PC-9 (cell line): ENCODE measurements at regions not wholly inside any gene's neighbourhood (a gene's known extent, or its start where the extent isn't known, plus 50 kb on each side); places are given as distances from the start of the nearest gene placed in this dataset.

Experiments used
- BruUV-seq: library from RNA; stranded (reverse); fragments of 400-500 nt; replicated peaks from 2 replicates; lab custom pipeline; 2021; lab: Mats Ljungman, UMichigan
- CTCF ChIA-PET: fragments of 300-600 bp; sonication (Branson Sonifier 250); formaldehyde crosslinking; loops from one replicate; lab custom pipeline; 2022; ENCODE audit warnings: antibody characterized with exemption; lab: Charles Lee
- POLR2A ChIA-PET: fragments of 300-600 bp; sonication (Branson Sonifier 250); formaldehyde crosslinking; loops from one replicate; lab custom pipeline; 2022; ENCODE audit warnings: antibody characterized with exemption; ENCODE audit not compliant: unreplicated experiment; lab: Charles Lee
- DNase-seq, 2 experiments: peaks; one replicate each; pipeline versions ENCODE4 v3.0.0 to v3.0.0-alpha.2; 2015 to 2022; ENCODE audit warnings: mixed read lengths in 1 of 2
- H2AFZ ChIP-seq: fragments of 200-600 bp; sonication (generic); 2 replicates; pipeline ENCODE4 v1.8.1; 2017; ENCODE audit warnings: antibody characterized with exemption
- H3F3A ChIP-seq: fragments of 200-600 bp; sonication (generic); 2 replicates; pipeline ENCODE4 v1.8.1; 2017; ENCODE audit warnings: antibody characterized with exemption, mild to moderate bottlenecking, low read depth; ENCODE audit not compliant: insufficient read depth
- H3K27ac ChIP-seq: fragments of 200-600 bp; sonication (generic); 2 replicates; pipeline ENCODE4 v1.6.1; 2016; ENCODE audit warnings: mixed run types
- H3K27me3 ChIP-seq: fragments of 200-600 bp; sonication (generic); 2 replicates; pipeline ENCODE4 v1.6.1; 2016; ENCODE audit warnings: low read depth, mixed run types; ENCODE audit not compliant: insufficient read depth
- H3K36me3 ChIP-seq: fragments of 200-600 bp; sonication (generic); 2 replicates; pipeline ENCODE4 v1.6.1; 2016; ENCODE audit warnings: low read depth, mixed run types
- H3K4me1 ChIP-seq: fragments of 200-600 bp; sonication (generic); replicated peaks from 2 replicates; pipeline ENCODE4 v1.6.1; 2016; ENCODE audit warnings: mixed run types; ENCODE audit not compliant: insufficient read depth
- H3K4me2 ChIP-seq: fragments of 200-600 bp; sonication (generic); 2 replicates; pipeline ENCODE4 v1.6.1; 2017; ENCODE audit warnings: mixed run types
- H3K4me3 ChIP-seq: fragments of 200-600 bp; sonication (generic); 2 replicates; pipeline ENCODE4 v1.6.1; 2016; ENCODE audit warnings: mixed run types
- H3K79me2 ChIP-seq: fragments of 200-600 bp; sonication (generic); 2 replicates; pipeline ENCODE4 v1.6.1; 2017; ENCODE audit warnings: low read depth, mixed run types
- H3K9me2 ChIP-seq: fragments of 200-600 bp; sonication (generic); 2 replicates; pipeline ENCODE4 v1.8.1; 2017; ENCODE audit warnings: mild to moderate bottlenecking; ENCODE audit not compliant: insufficient read depth
- H3K9me3 ChIP-seq: fragments of 200-600 bp; sonication (generic); 2 replicates; pipeline ENCODE4 v1.8.1; 2016; ENCODE audit warnings: low read depth; ENCODE audit not compliant: insufficient read depth
- H4K20me1 ChIP-seq: fragments of 200-600 bp; sonication (generic); 2 replicates; pipeline ENCODE4 v1.8.1; 2017; ENCODE audit not compliant: insufficient read depth
- EZH2 ChIP-seq: fragments of 200-600 bp; sonication (generic); IDR thresholded peaks from 2 replicates; pipeline ENCODE4 v1.8.0; 2017; ENCODE audit warnings: antibody characterized with exemption, low read depth
- intact Hi-C: fragments of 100-400 bp; cut with micrococcal nuclease; formaldehyde crosslinking; loops from one replicate; pipeline ENCODE4 v1.10.0; 2022; ENCODE audit not compliant: unreplicated experiment
- TF ChIP-seq, protein P1 (sequence below): fragments of 200-600 bp; sonication (generic); conservative IDR thresholded peaks from 2 replicates; pipeline ENCODE4 v1.6.1; 2017; ENCODE audit warnings: mixed run types, antibody characterized with exemption, mild to moderate bottlenecking, moderate library complexity

DNA sequence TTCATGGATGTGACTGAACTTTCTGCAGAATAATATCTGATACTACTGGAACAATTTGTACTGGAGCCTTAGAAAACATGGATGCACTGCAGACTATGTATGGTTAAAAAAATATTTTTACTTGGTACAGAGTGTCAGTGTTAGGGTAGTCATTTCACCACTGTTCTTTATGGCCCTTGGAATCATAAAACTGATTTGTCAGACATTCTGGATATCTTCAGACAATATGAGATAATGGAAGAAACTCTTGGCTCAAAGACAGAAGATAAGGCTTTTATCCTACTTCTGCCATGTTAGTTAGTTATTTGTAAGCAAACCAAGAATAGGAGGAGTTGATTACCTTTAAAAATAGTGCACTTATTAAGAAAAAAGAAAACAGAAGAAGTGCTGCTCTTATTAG, 209.4 kb downstream of the LRIG3 start:
- Histone ChIP-seq H3K4me1 (no peaks in the 10 kb centered on the region), H3K79me2 (no peaks in the 10 kb centered on the region), H4K20me1 (no peaks in the 10 kb centered on the region), H3K9me2 (no peaks in the 10 kb centered on the region), H3K27ac (no peak overlapping the region), H3K36me3 (no peaks in the 10 kb centered on the region), H3K4me2 (no peak overlapping the region), H2AFZ (no peak overlapping the region), H3K4me3 (no peak overlapping the region), H3K9me3 (no peaks in the 10 kb centered on the region), H3K27me3 (no peaks in the 10 kb centered on the region), H3F3A (no peaks in the 10 kb centered on the region)
- ChIA-PET CTCF (no interaction called here), POLR2A (no interaction called here)
- TF ChIP-seq, protein P1, sequence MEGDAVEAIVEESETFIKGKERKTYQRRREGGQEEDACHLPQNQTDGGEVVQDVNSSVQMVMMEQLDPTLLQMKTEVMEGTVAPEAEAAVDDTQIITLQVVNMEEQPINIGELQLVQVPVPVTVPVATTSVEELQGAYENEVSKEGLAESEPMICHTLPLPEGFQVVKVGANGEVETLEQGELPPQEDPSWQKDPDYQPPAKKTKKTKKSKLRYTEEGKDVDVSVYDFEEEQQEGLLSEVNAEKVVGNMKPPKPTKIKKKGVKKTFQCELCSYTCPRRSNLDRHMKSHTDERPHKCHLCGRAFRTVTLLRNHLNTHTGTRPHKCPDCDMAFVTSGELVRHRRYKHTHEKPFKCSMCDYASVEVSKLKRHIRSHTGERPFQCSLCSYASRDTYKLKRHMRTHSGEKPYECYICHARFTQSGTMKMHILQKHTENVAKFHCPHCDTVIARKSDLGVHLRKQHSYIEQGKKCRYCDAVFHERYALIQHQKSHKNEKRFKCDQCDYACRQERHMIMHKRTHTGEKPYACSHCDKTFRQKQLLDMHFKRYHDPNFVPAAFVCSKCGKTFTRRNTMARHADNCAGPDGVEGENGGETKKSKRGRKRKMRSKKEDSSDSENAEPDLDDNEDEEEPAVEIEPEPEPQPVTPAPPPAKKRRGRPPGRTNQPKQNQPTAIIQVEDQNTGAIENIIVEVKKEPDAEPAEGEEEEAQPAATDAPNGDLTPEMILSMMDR: no peak
- no peak for TF ChIP-seq EZH2
- BruUV-seq: no TSS peak
- no peak for DNase-seq
- intact Hi-C loops: no loop called here

DNA sequence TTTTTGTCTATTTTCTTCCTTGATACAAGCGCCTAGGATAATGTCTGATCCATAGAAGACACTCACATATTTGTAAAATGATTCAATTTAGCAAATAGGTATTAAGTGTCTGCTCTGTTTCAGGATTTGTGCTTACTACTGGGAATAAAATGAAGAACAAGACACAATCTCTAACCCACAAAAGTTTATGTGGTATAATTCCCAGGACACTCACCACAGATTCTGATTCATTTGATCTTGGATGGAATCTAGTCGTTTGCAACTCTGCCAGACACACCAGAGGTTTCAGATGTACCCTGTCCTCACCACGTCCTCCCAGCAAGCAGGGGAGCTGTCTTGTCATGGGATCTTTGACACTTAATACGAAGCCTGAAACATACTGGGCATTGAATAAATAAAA, 208.3 kb downstream of the LRIG3 start:
- Histone ChIP-seq H3F3A (no peaks in the 10 kb centered on the region), H3K4me3 (no peak overlapping the region), H3K4me2 (no peak overlapping the region), H3K36me3 (no peaks in the 10 kb centered on the region), H2AFZ (no peak overlapping the region; the same call in 1 of the 2 replicates), H3K27me3 (no peaks in the 10 kb centered on the region), H3K9me3 (no peaks in the 10 kb centered on the region), H3K79me2 (no peaks in the 10 kb centered on the region), H3K9me2 (no peaks in the 10 kb centered on the region), H3K27ac (no peak overlapping the region), H3K4me1 (no peaks in the 10 kb centered on the region), H4K20me1 (no peaks in the 10 kb centered on the region)
- intact Hi-C loops: no loop called here
- CTCF ChIA-PET: no interaction called here
- no peak for TF ChIP-seq EZH2
- TF ChIP-seq, protein P1: no peak
- BruUV-seq: no TSS peak
- POLR2A ChIA-PET: no interaction called here
- DNase-seq: no peak

DNA sequence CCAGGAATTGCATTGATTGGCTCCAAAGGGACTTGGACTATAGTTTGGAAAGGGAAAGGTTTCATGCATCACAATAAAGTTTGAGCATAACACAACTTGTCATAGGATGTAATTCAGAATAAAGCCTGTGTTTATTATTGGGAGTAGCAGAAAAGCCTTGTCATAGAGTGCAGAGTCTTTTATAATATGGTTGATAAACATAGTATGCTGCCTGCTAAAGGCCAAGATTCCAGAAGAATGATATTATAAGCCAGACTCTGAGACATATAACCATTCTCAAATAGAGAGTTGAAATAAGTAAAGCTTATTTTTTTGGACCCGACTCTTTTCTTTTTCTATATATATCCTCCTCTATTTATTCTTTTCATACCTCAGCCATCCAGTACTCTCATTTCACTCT, 207.3 kb downstream of the LRIG3 start:
- DNase-seq: no peak
- no peaks in the 10 kb centered on the region for H3K27me3 ChIP-seq
- H3K4me1 ChIP-seq: no peaks in the 10 kb centered on the region
- no peak overlapping the region for H2AFZ ChIP-seq
- TF ChIP-seq, protein P1: no peak
- no peak for TF ChIP-seq EZH2
- no TSS peak for BruUV-seq
- H3K9me2 ChIP-seq: no peaks in the 10 kb centered on the region
- H3K9me3 ChIP-seq: no peaks in the 10 kb centered on the region
- no peaks in the 10 kb centered on the region for H3K79me2 ChIP-seq
- no peaks in the 10 kb centered on the region for H3K36me3 ChIP-seq
- intact Hi-C loops: no loop called here
- H3K27ac ChIP-seq: no peak overlapping the region
- H4K20me1 ChIP-seq: no peaks in the 10 kb centered on the region
- ChIA-PET CTCF (no interaction called here), POLR2A (no interaction called here)
- H3K4me2 ChIP-seq: no peak overlapping the region
- H3F3A ChIP-seq: no peaks in the 10 kb centered on the region
- H3K4me3 ChIP-seq: no peak overlapping the region
